Tibial nerve (tissue), 4 donors: ENCODE measurements at regions not wholly inside any gene's neighbourhood (a gene's known extent, or its start where the extent isn't known, plus 50 kb on each side); places are given as distances from the start of the nearest gene placed in this dataset.

ENCODE experiments used
- DNase-seq, 2 donors: peaks; one replicate each; pipeline ENCODE4 v3.0.0-alpha.2; 2019; ENCODE audit warnings: low spot score in 2 of 2
- H3K27ac ChIP-seq, 4 donors: fragments of 200-600 bp; sonication (generic) in 3 of 4; one replicate each; pipeline ENCODE4 v1.5.1; 2017 to 2019; ENCODE audit warnings: mild to moderate bottlenecking in 1 of 4
- H3K27me3 ChIP-seq, 2 donors: fragments of 200-600 bp; sonication (generic) in 1 of 2; one replicate each; pipeline versions ENCODE4 v1.5.1 to v1.6.0; 2017 to 2019
- H3K36me3 ChIP-seq, 3 donors: fragments of 200-600 bp; sonication (generic); one replicate each; pipeline ENCODE4 v1.5.1; 2018 to 2019
- H3K4me1 ChIP-seq, 4 donors: fragments of 200-600 bp; sonication (generic) in 3 of 4; one replicate each; pipeline ENCODE4 v1.5.1; 2017 to 2019
- H3K4me3 ChIP-seq, 4 donors: fragments of 200-600 bp; sonication (generic) in 3 of 4; one replicate each; pipeline ENCODE4 v1.5.1; 2017 to 2019; ENCODE audit warnings: mild to moderate bottlenecking in 1 of 4, moderate library complexity in 1 of 4
- H3K9me3 ChIP-seq, 4 donors: fragments of 200-600 bp; sonication (generic) in 3 of 4; one replicate each; pipeline ENCODE4 v1.5.1; 2017 to 2019
- EP300 ChIP-seq, 2 donors: sonication (generic); formaldehyde crosslinking; IDR thresholded peaks; one replicate each; pipeline ENCODE4 v1.6.1; 2017; ENCODE audit warnings: antibody characterized with exemption in 2 of 2, mild to moderate bottlenecking in 1 of 2
- POLR2A ChIP-seq, 2 donors: fragments of 450-650 bp; IDR thresholded peaks; one replicate each; pipeline ENCODE4 v1.6.1; 2017; ENCODE audit warnings: antibody characterized with exemption in 2 of 2, mild to moderate bottlenecking in 2 of 2, moderate library complexity in 2 of 2
- WGBS, 2 donors: methylation state at CpG; one replicate each; pipeline ENCODE4 v1.1.5; 2018; 5-methylcytosine and 5-hydroxymethylcytosine counted together
- TF ChIP-seq, protein P1 (sequence below), 5 experiments: fragments of 200-600 bp in 3 of 5; fragments of 450-650 bp in 2 of 5; sonication (generic) in 3 of 5; IDR thresholded peaks; one replicate each; pipeline ENCODE4 v1.5.1; 2016 to 2019; ENCODE audit warnings: antibody characterized with exemption in 5 of 5, mild to moderate bottlenecking in 3 of 5, moderate library complexity in 2 of 5

DNA sequence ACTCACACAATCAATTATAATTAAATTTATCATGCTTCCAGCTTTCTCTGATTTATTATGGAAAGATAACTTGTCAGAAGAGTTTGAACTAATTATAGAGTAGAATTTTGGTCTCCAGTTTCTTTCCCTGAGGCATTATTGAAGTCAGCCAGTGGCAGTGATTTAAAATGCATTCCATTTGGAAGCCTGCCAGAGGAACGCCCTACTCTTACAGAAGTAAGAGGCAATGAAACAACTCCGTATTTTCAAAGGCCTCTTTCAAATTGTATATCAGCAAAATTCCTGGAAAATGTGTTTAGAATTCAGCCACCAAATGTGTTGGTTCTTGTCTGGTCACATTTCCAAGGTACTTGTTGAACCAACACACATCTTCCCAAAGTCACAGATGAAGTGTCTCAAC lies 640.9 kb downstream of the SEMA5A start:
- no peaks in the 10 kb centered on the region for H3K4me1 ChIP-seq
- WGBS, 2 donors = 9 to 18% methylated on average over 2 of the region's 2 CpGs
- TF ChIP-seq EP300 (IDR thresholded peaks at IDR 0.05) (no peak), POLR2A (IDR thresholded peaks at IDR 0.05) (no peak)
- TF ChIP-seq, protein P1, sequence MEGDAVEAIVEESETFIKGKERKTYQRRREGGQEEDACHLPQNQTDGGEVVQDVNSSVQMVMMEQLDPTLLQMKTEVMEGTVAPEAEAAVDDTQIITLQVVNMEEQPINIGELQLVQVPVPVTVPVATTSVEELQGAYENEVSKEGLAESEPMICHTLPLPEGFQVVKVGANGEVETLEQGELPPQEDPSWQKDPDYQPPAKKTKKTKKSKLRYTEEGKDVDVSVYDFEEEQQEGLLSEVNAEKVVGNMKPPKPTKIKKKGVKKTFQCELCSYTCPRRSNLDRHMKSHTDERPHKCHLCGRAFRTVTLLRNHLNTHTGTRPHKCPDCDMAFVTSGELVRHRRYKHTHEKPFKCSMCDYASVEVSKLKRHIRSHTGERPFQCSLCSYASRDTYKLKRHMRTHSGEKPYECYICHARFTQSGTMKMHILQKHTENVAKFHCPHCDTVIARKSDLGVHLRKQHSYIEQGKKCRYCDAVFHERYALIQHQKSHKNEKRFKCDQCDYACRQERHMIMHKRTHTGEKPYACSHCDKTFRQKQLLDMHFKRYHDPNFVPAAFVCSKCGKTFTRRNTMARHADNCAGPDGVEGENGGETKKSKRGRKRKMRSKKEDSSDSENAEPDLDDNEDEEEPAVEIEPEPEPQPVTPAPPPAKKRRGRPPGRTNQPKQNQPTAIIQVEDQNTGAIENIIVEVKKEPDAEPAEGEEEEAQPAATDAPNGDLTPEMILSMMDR (IDR thresholded peaks at IDR 0.05) = no peak
- H3K27ac ChIP-seq = no peak overlapping the region
- no peak overlapping the region for H3K4me3 ChIP-seq
- no peaks in the 10 kb centered on the region for H3K27me3 ChIP-seq
- peaks cover 0 to 4% (median 0%) of the 10 kb centered on the region in 4 donors for H3K9me3 ChIP-seq
- no peaks in the 10 kb centered on the region for H3K36me3 ChIP-seq
- DNase-seq = no peak

DNA sequence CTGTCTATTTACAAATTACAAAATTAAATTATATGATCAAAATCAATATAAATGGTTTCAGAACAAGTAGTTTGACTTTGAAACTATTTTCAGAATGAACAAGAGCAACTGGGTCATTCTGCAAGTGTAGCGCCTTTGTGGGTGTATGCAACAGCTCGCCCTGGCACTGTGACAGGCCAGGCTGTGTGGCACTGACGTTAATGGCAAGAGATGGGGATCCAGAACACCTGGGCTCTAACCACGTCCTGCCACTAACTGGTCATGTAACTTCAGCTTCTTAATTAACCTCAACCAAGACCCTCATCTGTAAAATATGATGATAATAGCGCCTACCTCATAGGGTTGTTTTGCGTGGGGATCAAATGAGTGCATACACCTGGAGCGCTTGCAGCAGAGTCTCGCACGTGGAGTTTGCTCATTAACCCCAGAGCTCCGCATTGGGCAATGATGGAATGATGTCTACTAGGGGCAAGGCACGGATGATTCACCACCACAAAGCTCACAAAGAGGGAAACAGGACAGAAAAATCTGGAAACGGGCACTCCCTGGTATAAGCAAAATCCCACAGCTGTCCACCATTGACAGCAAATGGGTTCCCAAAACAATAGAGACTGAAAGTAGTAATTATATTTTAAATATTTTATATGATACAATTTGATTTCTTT lies 639.4 kb downstream of the SEMA5A start:
- Histone ChIP-seq H3K27me3 (no peaks in the 10 kb centered on the region), H3K9me3 (peaks cover 0 to 4% (median 0%) of the 10 kb centered on the region in 4 donors), H3K4me1 (no peaks in the 10 kb centered on the region), H3K27ac (no peak overlapping the region), H3K36me3 (no peaks in the 10 kb centered on the region), H3K4me3 (no peak overlapping the region)
- 85 to 93% methylated on average over 12 of the region's 12 CpGs for WGBS, 2 donors
- TF ChIP-seq, protein P1 (IDR thresholded peaks at IDR 0.05) = no peak
- no peak for DNase-seq

DNA sequence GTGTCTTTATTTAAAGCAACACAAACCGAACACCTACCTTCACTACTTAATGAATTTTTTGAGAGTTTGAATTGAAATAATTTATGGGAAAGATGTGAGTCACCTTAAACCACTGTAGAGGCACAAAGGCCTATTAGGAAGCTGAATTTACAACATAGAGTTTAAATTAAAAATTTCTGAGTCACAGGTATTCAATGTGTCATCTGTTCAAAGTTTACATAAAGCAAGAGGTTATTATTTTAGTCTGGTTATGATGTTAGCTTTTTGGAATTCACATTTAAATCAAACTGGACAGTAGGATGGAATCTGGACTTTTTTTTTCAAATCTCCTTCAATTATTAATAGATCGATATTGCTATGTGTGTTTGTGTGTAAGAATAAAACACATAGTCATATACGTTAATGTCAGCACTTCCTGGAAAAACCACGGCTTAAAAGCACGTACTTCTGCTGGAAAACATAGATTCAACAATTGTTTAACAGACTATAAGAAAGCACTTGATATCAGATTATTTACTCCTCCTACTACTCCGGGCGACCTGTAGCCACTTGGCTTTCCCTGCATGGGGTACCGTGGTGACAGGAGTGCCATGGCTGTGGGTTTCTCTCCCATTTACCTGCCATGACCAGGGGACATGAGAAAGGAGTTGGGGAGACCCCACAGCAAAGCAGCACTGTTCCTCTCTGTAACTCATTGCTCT lies 638.6 kb downstream of the SEMA5A start:
- Histone ChIP-seq H3K4me3 (no peak overlapping the region), H3K27me3 (no peaks in the 10 kb centered on the region), H3K4me1 (no peaks in the 10 kb centered on the region), H3K9me3 (peaks cover 0 to 4% (median 0%) of the 10 kb centered on the region in 4 donors), H3K36me3 (no peaks in the 10 kb centered on the region), H3K27ac (no peak overlapping the region)
- DNase-seq = no peak
- WGBS, 2 donors = 91 to 92% methylated on average over 8 of the region's 8 CpGs
- no peak for TF ChIP-seq EP300 (IDR thresholded peaks at IDR 0.05)
- no peak for TF ChIP-seq POLR2A (IDR thresholded peaks at IDR 0.05)
- TF ChIP-seq, protein P1 (IDR thresholded peaks at IDR 0.05) = no peak

DNA sequence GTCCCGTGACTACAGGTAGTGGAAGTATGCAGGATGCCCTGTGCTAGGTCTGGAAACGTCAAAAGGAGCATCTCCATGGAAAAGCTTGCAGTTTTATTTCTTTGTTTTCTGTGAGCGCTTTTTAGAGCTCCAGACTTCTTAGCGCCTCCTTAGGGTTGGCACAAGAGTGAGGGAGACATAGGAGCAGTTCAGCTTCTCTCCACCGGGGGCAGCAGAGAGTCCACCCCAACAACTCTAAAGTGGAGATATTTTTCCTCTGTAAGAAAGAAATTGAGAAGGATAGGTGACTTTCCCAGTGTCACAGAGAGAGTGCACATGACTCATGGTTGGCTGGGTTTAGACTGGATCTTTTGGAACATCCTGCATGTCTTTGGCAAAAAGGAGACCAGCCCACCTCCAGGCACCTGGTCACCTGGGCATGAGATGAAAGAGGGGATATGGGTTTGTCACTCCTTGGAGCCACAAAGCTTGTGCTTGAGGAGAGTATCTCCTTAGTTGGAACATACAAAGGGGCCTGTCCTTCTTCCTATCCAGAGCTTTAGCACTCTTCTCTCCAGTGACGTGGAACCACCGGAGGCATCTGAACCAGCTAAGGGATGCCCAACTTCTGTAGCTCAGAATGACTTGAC lies 637.7 kb downstream of the SEMA5A start:
- H3K4me1 ChIP-seq = no peaks in the 10 kb centered on the region
- no peak for TF ChIP-seq POLR2A (IDR thresholded peaks at IDR 0.05)
- TF ChIP-seq, protein P1 (IDR thresholded peaks at IDR 0.05) = peak in 3 of 5 experiments; percentile 15 to 50 (median 42)
- H3K27me3 ChIP-seq = no peaks in the 10 kb centered on the region
- no peak for DNase-seq
- H3K4me3 ChIP-seq = no peak overlapping the region
- H3K36me3 ChIP-seq = no peaks in the 10 kb centered on the region
- WGBS, 2 donors = 69 to 70% methylated on average over 7 of the region's 7 CpGs
- peaks cover 0 to 4% (median 0%) of the 10 kb centered on the region in 4 donors for H3K9me3 ChIP-seq
- no peak overlapping the region for H3K27ac ChIP-seq

DNA sequence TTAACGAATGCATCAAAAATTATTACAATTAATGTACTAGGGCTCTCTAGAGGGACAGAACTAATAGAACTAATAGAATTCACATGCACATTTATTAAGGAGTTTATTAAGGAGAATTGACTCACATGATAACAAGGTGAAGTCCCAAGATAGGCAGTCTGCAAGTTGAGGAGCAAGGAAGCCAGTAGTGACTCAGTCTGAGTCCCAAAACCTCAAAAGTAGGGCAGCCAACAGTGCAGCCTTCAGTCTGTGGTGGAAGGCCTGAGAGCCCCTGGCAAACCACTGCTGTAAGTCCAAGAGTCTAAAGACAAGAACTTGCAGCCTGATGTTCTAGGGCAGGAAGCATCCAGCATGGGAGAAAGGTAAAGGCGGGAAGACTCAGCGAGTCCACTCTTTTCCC lies 633.8 kb downstream of the SEMA5A start:
- H3K4me1 ChIP-seq = no peaks in the 10 kb centered on the region
- 89 to 94% methylated on average over 3 of the region's 3 CpGs for WGBS, 2 donors
- no peak overlapping the region for H3K4me3 ChIP-seq
- peaks cover 0 to 4% (median 0%) of the 10 kb centered on the region in 4 donors for H3K9me3 ChIP-seq
- no peak for DNase-seq
- H3K27me3 ChIP-seq = no peaks in the 10 kb centered on the region
- no peaks in the 10 kb centered on the region for H3K36me3 ChIP-seq
- TF ChIP-seq, protein P1 (IDR thresholded peaks at IDR 0.05) = no peak
- TF ChIP-seq POLR2A (IDR thresholded peaks at IDR 0.05) (no peak), EP300 (IDR thresholded peaks at IDR 0.05) (no peak)
- no peak overlapping the region for H3K27ac ChIP-seq
